OCI-LY1 (cell line): ENCODE measurements at regions not wholly inside any gene's neighbourhood (a gene's known extent, or its start where the extent isn't known, plus 50 kb on each side); places are given as distances from the start of the nearest gene placed in this dataset.

ENCODE experiments used
- H2AFZ ChIP-seq: fragments of 200-600 bp; sonication (generic), shearing (Covaris generic); 2 replicates; pipeline ENCODE4 v1.6.0; 2014; ENCODE audit warnings: antibody characterized with exemption, mild to moderate bottlenecking, low read length
- H3F3A ChIP-seq: fragments of 200-600 bp; sonication (generic), shearing (Covaris generic); 2 replicates; pipeline ENCODE4 v1.6.0; 2014; ENCODE audit warnings: mild to moderate bottlenecking, antibody characterized with exemption, low read length, moderate library complexity; ENCODE audit not compliant: insufficient read depth
- H3K27ac ChIP-seq: fragments of 200-600 bp; sonication (generic); 2 replicates; pipeline ENCODE4 v1.5.1; 2014; ENCODE audit warnings: low read length, mixed run types, mild to moderate bottlenecking, low read depth; ENCODE audit not compliant: poor library complexity, severe bottlenecking
- H3K27me3 ChIP-seq: fragments of 200-600 bp; sonication (generic); 2 replicates; pipeline ENCODE4 v1.6.0; 2014; ENCODE audit warnings: antibody characterized with exemption, mild to moderate bottlenecking, low read length, moderate library complexity; ENCODE audit not compliant: insufficient read depth
- H3K36me3 ChIP-seq: fragments of 200-600 bp; sonication (generic); 2 replicates; pipeline ENCODE4 v1.6.1; 2014; ENCODE audit warnings: mild to moderate bottlenecking, antibody characterized with exemption, low read length, moderate library complexity, mixed read lengths; ENCODE audit not compliant: insufficient read depth
- H3K4me1 ChIP-seq: fragments of 200-600 bp; sonication (generic); 2 replicates; pipeline ENCODE4 v1.5.1; 2014; ENCODE audit warnings: mild to moderate bottlenecking, low read length, moderate library complexity; ENCODE audit not compliant: insufficient read depth, severe bottlenecking
- H3K4me2 ChIP-seq: fragments of 200-600 bp; sonication (generic), shearing (Covaris generic); 2 replicates; pipeline ENCODE4 v1.6.1; 2014; ENCODE audit warnings: low read length
- H3K4me3 ChIP-seq: fragments of 200-600 bp; sonication (generic); 2 replicates; pipeline ENCODE4 v1.5.1; 2014; ENCODE audit warnings: low read length, low read depth, mild to moderate bottlenecking, mixed read lengths; ENCODE audit not compliant: poor library complexity, severe bottlenecking
- H3K79me2 ChIP-seq: fragments of 200-600 bp; shearing (Covaris generic); 2 replicates; pipeline ENCODE4 v1.6.1; 2016; ENCODE audit warnings: mixed run types, low read length, mixed read lengths; ENCODE audit not compliant: insufficient read depth
- H3K9ac ChIP-seq: fragments of 200-600 bp; sonication (generic), shearing (Covaris generic); 2 replicates; pipeline ENCODE4 v1.6.1; 2014; ENCODE audit warnings: mild to moderate bottlenecking, low read length, mixed read lengths
- H3K9me2 ChIP-seq: fragments of 200-600 bp; sonication (generic), shearing (Covaris generic); 2 replicates; pipeline ENCODE4 v1.6.1; 2014; ENCODE audit warnings: low read depth, mild to moderate bottlenecking, low read length, mixed read lengths
- H3K9me3 ChIP-seq: fragments of 200-600 bp; shearing (Covaris generic); 2 replicates; pipeline ENCODE4 v1.6.1; 2014; ENCODE audit warnings: low read length, mixed read lengths
- H4K20me1 ChIP-seq: fragments of 200-600 bp; sonication (generic), shearing (Covaris generic); 2 replicates; pipeline ENCODE4 v1.6.0; 2016; ENCODE audit warnings: mild to moderate bottlenecking, low read length; ENCODE audit not compliant: insufficient read depth
- CTCF ChIP-seq: fragments of 200-600 bp; sonication (generic), shearing (Covaris generic); IDR thresholded peaks from 2 replicates; pipeline ENCODE4 v1.5.1; 2017; ENCODE audit warnings: mild to moderate bottlenecking, antibody characterized with exemption, low read length, moderate library complexity, mixed read lengths
- EZH2 ChIP-seq: fragments of 200-600 bp; sonication (generic), shearing (Covaris generic); IDR thresholded peaks from 2 replicates; pipeline ENCODE4 v1.8.0; 2017; ENCODE audit warnings: borderline replicate concordance, mixed run types, mild to moderate bottlenecking, antibody characterized with exemption, low read length, moderate library complexity, mixed read lengths

- Histone ChIP-seq H3K4me3 (no peak overlapping the region), H4K20me1 (no peaks in the 10 kb centered on the region), H3K4me2 (peak overlapping the region; percentile 15; the same call in 1 of the 2 replicates), H3F3A (no peaks in the 10 kb centered on the region), H3K9ac (no peak overlapping the region; the same call in 1 of the 2 replicates), H3K9me2 (no peaks in the 10 kb centered on the region), H3K36me3 (no peaks in the 10 kb centered on the region), H3K9me3 (no peaks in the 10 kb centered on the region), H2AFZ (peak overlapping the region; percentile 80), H3K27me3 (no peaks in the 10 kb centered on the region), H3K27ac (peak overlapping the region; percentile 66), H3K79me2 (no peaks in the 10 kb centered on the region), H3K4me1 (peaks cover 42% of the 10 kb centered on the region)
- TF ChIP-seq EZH2 (no peak), CTCF (no peak)
Observed at GRCh38 chr5:124843596-124843899, 97.1 kb upstream of the ZNF608 start.

GRCh38 chr5:124844371-124844920 lies 98.0 kb upstream of the ZNF608 start:
- Histone ChIP-seq H3K4me2 (no peak overlapping the region), H3K27ac (no peak overlapping the region), H3K9ac (no peak overlapping the region), H4K20me1 (no peaks in the 10 kb centered on the region), H3K9me2 (no peaks in the 10 kb centered on the region), H3K27me3 (no peaks in the 10 kb centered on the region), H3K9me3 (no peaks in the 10 kb centered on the region), H3F3A (no peaks in the 10 kb centered on the region), H3K4me1 (peaks cover 50% of the 10 kb centered on the region), H3K36me3 (no peaks in the 10 kb centered on the region), H2AFZ (no peak overlapping the region), H3K79me2 (no peaks in the 10 kb centered on the region), H3K4me3 (no peak overlapping the region)
- TF ChIP-seq CTCF (no peak), EZH2 (no peak)

GRCh38 chr5:124847907-124848306 lies 101.5 kb upstream of the ZNF608 start:
- H3F3A ChIP-seq: no peaks in the 10 kb centered on the region
- H3K36me3 ChIP-seq: no peaks in the 10 kb centered on the region

More at GRCh38 chr5:124847907-124848306, 101.5 kb upstream of the ZNF608 start:
- Histone ChIP-seq H3K9ac (no peak overlapping the region), H3K9me2 (no peaks in the 10 kb centered on the region), H3K4me1 (peaks cover 39% of the 10 kb centered on the region), H3K9me3 (no peaks in the 10 kb centered on the region), H2AFZ (peak overlapping the region; percentile 97), H3K4me2 (peak overlapping the region; percentile 28), H3K27me3 (no peaks in the 10 kb centered on the region), H4K20me1 (no peaks in the 10 kb centered on the region), H3K4me3 (no peak overlapping the region), H3K27ac (peak overlapping the region; percentile 55), H3K79me2 (no peaks in the 10 kb centered on the region)
- TF ChIP-seq CTCF: no peak
